B cell (primary cell): ENCODE measurements at regions not wholly inside any gene's neighbourhood (a gene's known extent, or its start where the extent isn't known, plus 50 kb on each side); places are given as distances from the start of the nearest gene placed in this dataset.
A peak's percentile ranks its signal among the peaks of the same experiment; 100 is the strongest.
"Not testable (repeated sequence)": the region's sequence is repeated elsewhere in the genome, so short reads cannot be mapped to it uniquely, and the experiment has no call there.

Source experiments
- ATAC-seq: fragments of 200-7000 bp; cut with Tn5 transposase; one replicate; pipeline ENCODE4 v1.10.0; 2021; ENCODE audit warnings: low read depth, mild to moderate bottlenecking, moderate number of reproducible peaks, moderate library complexity
- CTCF ChIA-PET: fragments of 350-600 bp; sonication (Branson Sonifier 250); formaldehyde crosslinking; loops from one replicate; lab custom pipeline; 2021; ENCODE audit warnings: antibody characterized with exemption, inconsistent platforms; lab: Charles Lee
- POLR2A ChIA-PET: fragments of 350-600 bp; sonication (Branson Sonifier 250); formaldehyde crosslinking; loops from one replicate; lab custom pipeline; 2021; ENCODE audit warnings: antibody characterized with exemption; lab: Charles Lee
- DNase-seq: peaks from one replicate; pipeline ENCODE4 v3.0.0; 2013
- H2AFZ ChIP-seq: 2 replicates; pipeline ENCODE4 v1.6.1; 2012; ENCODE audit warnings: mild to moderate bottlenecking, low read depth, low read length; ENCODE audit not compliant: insufficient read depth, poor library complexity, severe bottlenecking
- H3K27ac ChIP-seq, 2 donors: 1 replicate in 1 of 2; 2 replicates in 1 of 2; pipeline ENCODE4 v1.5.1; 2012 to 2013; ENCODE audit warnings: low read length in 2 of 2, mild to moderate bottlenecking in 2 of 2, moderate library complexity in 1 of 2
- H3K27me3 ChIP-seq, 4 experiments: fragments of 200-600 bp in 1 of 4; sonication (generic) in 1 of 4; replicated peaks in 1 of 4; 1 replicate in 2 of 4; 2 replicates in 2 of 4; pipeline versions ENCODE4 v1.6.1 to v1.7.0; 2013 to 2016; ENCODE audit warnings: low read length in 3 of 4, mild to moderate bottlenecking in 2 of 4, mixed read lengths in 1 of 4, moderate library complexity in 1 of 4; ENCODE audit not compliant: insufficient read depth in 4 of 4, control insufficient read depth in 3 of 4; ENCODE audit errors: control extremely low read depth in 1 of 4
- H3K36me3 ChIP-seq, 2 experiments: replicated peaks in 1 of 2; 1 replicate in 1 of 2; 2 replicates in 1 of 2; pipeline versions ENCODE4 v1.6.1 to v1.7.1; 2013; ENCODE audit warnings: low read length in 1 of 2; ENCODE audit not compliant: insufficient read depth in 2 of 2, control insufficient read depth in 1 of 2; ENCODE audit errors: control extremely low read depth in 1 of 2, extremely low read depth in 1 of 2
- H3K4me1 ChIP-seq, 2 donors: fragments of 200-600 bp in 1 of 2; sonication (generic) in 1 of 2; 1 replicate in 1 of 2; 2 replicates in 1 of 2; pipeline versions ENCODE4 v1.5.1 to v1.6.1; 2013 to 2017; ENCODE audit warnings: low read length in 2 of 2; ENCODE audit not compliant: control insufficient read depth in 2 of 2, insufficient read depth in 2 of 2
- H3K4me2 ChIP-seq: replicated peaks from 2 replicates; pipeline ENCODE3; 2012; ENCODE audit warnings: mild to moderate bottlenecking, low read depth, low read length; ENCODE audit not compliant: poor library complexity, severe bottlenecking
- H3K4me3 ChIP-seq, 5 experiments: fragments of 200-600 bp in 1 of 5; sonication (generic) in 1 of 5; 1 replicate in 3 of 5; 2 replicates in 2 of 5; pipeline versions ENCODE4 v1.5.1 to v1.7.0; 2011 to 2016; ENCODE audit warnings: low read length in 4 of 5, mild to moderate bottlenecking in 4 of 5, low read depth in 2 of 5, control low read depth in 1 of 5, moderate library complexity in 1 of 5; ENCODE audit not compliant: insufficient read depth in 1 of 5; ENCODE audit errors: control extremely low read depth in 1 of 5, extremely low read depth in 1 of 5
- H3K79me2 ChIP-seq: fragments of 200-600 bp; sonication (generic); one replicate; pipeline ENCODE4 v1.6.0; 2016; ENCODE audit warnings: low read length; ENCODE audit not compliant: control insufficient read depth, insufficient read depth
- H3K9ac ChIP-seq: fragments of 200-600 bp; sonication (generic); 2 replicates; pipeline ENCODE4 v1.6.1; 2017; ENCODE audit warnings: mild to moderate bottlenecking, low read length, moderate library complexity
- H3K9me3 ChIP-seq, 3 donors: one replicate each; pipeline versions ENCODE4 v1.6.1 to v1.7.1; 2013; ENCODE audit warnings: low read length in 2 of 3; ENCODE audit not compliant: control insufficient read depth in 2 of 3, insufficient read depth in 1 of 3; ENCODE audit errors: control extremely low read depth in 1 of 3
- H4K20me1 ChIP-seq: 2 replicates; pipeline ENCODE4 v1.6.0; 2012; ENCODE audit warnings: mild to moderate bottlenecking, low read length; ENCODE audit not compliant: insufficient read depth, control insufficient read depth, poor library complexity, severe bottlenecking
- H3K27ac Mint-ChIP-seq: one replicate; pipeline ENCODE4 v1.8.0; 2021; ENCODE audit warnings: mixed read lengths
- H3K27me3 Mint-ChIP-seq: one replicate; pipeline ENCODE4 v1.8.0; 2021; ENCODE audit warnings: mixed read lengths
- H3K4me1 Mint-ChIP-seq: one replicate; pipeline ENCODE4 v1.8.0; 2021; ENCODE audit warnings: mixed read lengths
- H3K4me3 Mint-ChIP-seq: one replicate; pipeline ENCODE4 v1.8.0; 2021; ENCODE audit warnings: mixed read lengths
- H3K9me3 Mint-ChIP-seq: one replicate; pipeline ENCODE4 v1.8.0; 2022; ENCODE audit warnings: mixed read lengths; ENCODE audit not compliant: insufficient read depth
- CTCF ChIP-seq: fragments of 200-600 bp; IDR thresholded peaks from one replicate; pipeline ENCODE4 v1.8.0; 2022; ENCODE audit warnings: antibody characterized with exemption, mild to moderate bottlenecking
- EZH2 ChIP-seq: IDR thresholded peaks from 2 replicates; pipeline ENCODE4 v1.6.1; 2012; ENCODE audit warnings: borderline replicate concordance, low read depth, mild to moderate bottlenecking, moderate library complexity, low read length; ENCODE audit not compliant: insufficient read depth, poor library complexity, severe bottlenecking
- WGBS: methylation state at CpG from one replicate; pipeline ENCODE4 v1.1.5; 2013; ENCODE audit warnings: missing lambda C conversion rate; ENCODE audit not compliant: insufficient coverage; 5-methylcytosine and 5-hydroxymethylcytosine counted together
- intact Hi-C: fragments of 100-400 bp; cut with micrococcal nuclease; formaldehyde crosslinking; loops from one replicate; pipeline ENCODE4 v1.10.0; 2022

GRCh38 chr6:113684382-113684901, 172.7 kb upstream of the MARCKS start:
- Histone ChIP-seq H4K20me1 (no peaks in the 10 kb centered on the region), H2AFZ (peak overlapping the region; percentile 7), H3K9ac (no peak overlapping the region), H3K9me3 (no peaks in the 10 kb centered on the region), H3K4me3 (no peak overlapping the region), H3K4me1 (peaks cover 9 to 15% of the 10 kb centered on the region in 2 donors), H3K27ac (no peak overlapping the region), H3K27me3 (no peaks in the 10 kb centered on the region), H3K79me2 (no peaks in the 10 kb centered on the region), H3K36me3 (no peaks in the 10 kb centered on the region), H3K4me2 (peak overlapping the region; percentile 21)
- CTCF ChIA-PET, result no interaction called here
- WGBS, result 60% methylated on average over 1 of the region's 2 CpGs
- intact Hi-C loops, result loop anchor here (10.0 kb wide), 1 partner anchor 70 kb away; no protein-coding TSS in a partner anchor
- TF ChIP-seq CTCF (no peak), EZH2 (no peak)
- peak overlapping the region; percentile 15 for H3K4me3 Mint-ChIP-seq
- no peak overlapping the region for H3K27ac Mint-ChIP-seq
- H3K27me3 Mint-ChIP-seq, result no peaks in the 10 kb centered on the region
- peaks cover 31% of the 10 kb centered on the region for H3K4me1 Mint-ChIP-seq
- H3K9me3 Mint-ChIP-seq, result no peaks in the 10 kb centered on the region
- ATAC-seq (no peak), DNase-seq (peak; percentile 15)
- POLR2A ChIA-PET, result no interaction called here

- DNase-seq, result no peak
- Histone ChIP-seq H3K9me3 (no peaks in the 10 kb centered on the region), H3K4me2 (no peak overlapping the region), H2AFZ (no peak overlapping the region), H3K4me1 (peaks cover 9 to 15% of the 10 kb centered on the region in 2 donors), H3K36me3 (no peaks in the 10 kb centered on the region), H3K79me2 (no peaks in the 10 kb centered on the region), H4K20me1 (no peaks in the 10 kb centered on the region), H3K4me3 (no peak overlapping the region), H3K9ac (no peak overlapping the region), H3K27me3 (no peaks in the 10 kb centered on the region), H3K27ac (no peak overlapping the region)
- POLR2A ChIA-PET, result no interaction called here
- WGBS, result no CpG with 5 or more reads among the region's 1 CpG
- Mint-ChIP-seq H3K27ac (no peak overlapping the region), H3K27me3 (no peaks in the 10 kb centered on the region), H3K9me3 (no peaks in the 10 kb centered on the region), H3K4me3 (no peak overlapping the region), H3K4me1 (peaks cover 38% of the 10 kb centered on the region)
- ATAC-seq, result no peak
- intact Hi-C loops, result loop anchor here (10.0 kb wide), 1 partner anchor 69 kb away; no protein-coding TSS in a partner anchor
- CTCF ChIA-PET, result no interaction called here
- no peak for TF ChIP-seq EZH2
- TF ChIP-seq CTCF, result no peak
These were observed 171.1 kb upstream of the MARCKS start for GRCh38 chr6:113686049-113686448.

- CTCF ChIA-PET, result interaction anchor here (0.8 to 1.5 kb wide), 3 partner anchors 19 to 169 kb away, joined by 4 read pairs; no protein-coding TSS in a partner anchor
- H3K79me2 ChIP-seq, H4K20me1 ChIP-seq, H3K27ac Mint-ChIP-seq, H2AFZ ChIP-seq, ATAC-seq, H3K27me3 ChIP-seq, H3K9ac ChIP-seq, H3K27me3 Mint-ChIP-seq, H3K4me3 ChIP-seq, H3K27ac ChIP-seq, H3K4me3 Mint-ChIP-seq, H3K9me3 ChIP-seq, H3K9me3 Mint-ChIP-seq, H3K36me3 ChIP-seq, H3K4me1 ChIP-seq, DNase-seq, H3K4me2 ChIP-seq: not testable (repeated sequence)
- POLR2A ChIA-PET, result interaction anchor here (0.7 kb wide), 1 partner anchor 108 kb away, joined by 5 read pairs; no protein-coding TSS in a partner anchor
- intact Hi-C loops, result loop anchor here (1.0 to 10.0 kb wide), 2 partner anchors 65 to 169 kb away; no protein-coding TSS in a partner anchor
- WGBS, result 100% methylated on average over 3 of the region's 4 CpGs
- peaks cover 19% of the 10 kb centered on the region for H3K4me1 Mint-ChIP-seq
These were observed 167.5 kb upstream of the MARCKS start for GRCh38 chr6:113689620-113690019.
